ENCODE measurements at regions not wholly inside any gene's neighbourhood (a gene's known extent, or its start where the extent isn't known, plus 50 kb on each side); places are given as distances from the start of the nearest gene placed in this dataset.

GRCh38 chr7:17441557-17441956 is 143.1 kb downstream of the AHR start:
- no peak for TF ChIP-seq GATA3 (IDR thresholded peaks at IDR 0.05; ENCODE audit: low read depth, low read length)
- no peak for TF ChIP-seq GATA2 (IDR thresholded peaks at IDR 0.05; ENCODE audit: low read depth, low read length)
